ENCODE measurements at regions not wholly inside any gene's neighbourhood (a gene's known extent, or its start where the extent isn't known, plus 50 kb on each side); places are given as distances from the start of the nearest gene placed in this dataset.

- Histone ChIP-seq H3K36me3 (ENCODE audit: control insufficient read depth, low read length) (no peaks in the 10 kb centered on the region), H3K9me2 (replicated peaks; ENCODE audit: control insufficient read depth, low read length) (no peaks in the 10 kb centered on the region), H4K20me1 (ENCODE audit: control insufficient read depth, insufficient read depth, low read depth, low read length) (no peaks in the 10 kb centered on the region), H3F3A (ENCODE audit: control insufficient read depth, insufficient read depth) (no peaks in the 10 kb centered on the region), H3K4me2 (ENCODE audit: low read length) (no peak overlapping the region), H3K9me3 (ENCODE audit: control insufficient read depth, insufficient read depth, low read length) (no peaks in the 10 kb centered on the region), H3K27me3 (ENCODE audit: control insufficient read depth, low read length) (no peaks in the 10 kb centered on the region), H3K27ac (ENCODE audit: low read depth, low read length) (no peak overlapping the region), H3K4me3 (ENCODE audit: low read length) (no peak overlapping the region), H3K4me1 (ENCODE audit: control insufficient read depth, low read length) (no peaks in the 10 kb centered on the region), H3K79me2 (ENCODE audit: control insufficient read depth, low read length) (no peaks in the 10 kb centered on the region)
- TF ChIP-seq CTCF (IDR thresholded peaks at IDR 0.05; ENCODE audit: low read depth, low read length, poor library complexity, severe bottlenecking) (no peak), EZH2phosphoT487 (IDR thresholded peaks at IDR 0.05; ENCODE audit: borderline replicate concordance, low read length) (no peak)
These were observed 300.6 kb upstream of the LMCD1 start for GRCh38 chr3:8200996-8201395.

GRCh38 chr3:8201886-8202285 is 299.7 kb upstream of the LMCD1 start:
- Histone ChIP-seq H3K9me3 (ENCODE audit: control insufficient read depth, insufficient read depth, low read length) (no peaks in the 10 kb centered on the region), H3K79me2 (ENCODE audit: control insufficient read depth, low read length) (no peaks in the 10 kb centered on the region), H3F3A (ENCODE audit: control insufficient read depth, insufficient read depth) (no peaks in the 10 kb centered on the region), H3K4me1 (ENCODE audit: control insufficient read depth, low read length) (no peaks in the 10 kb centered on the region), H4K20me1 (ENCODE audit: control insufficient read depth, insufficient read depth, low read depth, low read length) (no peaks in the 10 kb centered on the region), H3K4me3 (ENCODE audit: low read length) (no peak overlapping the region), H3K4me2 (ENCODE audit: low read length) (no peak overlapping the region), H3K27ac (ENCODE audit: low read depth, low read length) (no peak overlapping the region), H3K36me3 (ENCODE audit: control insufficient read depth, low read length) (no peaks in the 10 kb centered on the region), H3K9me2 (replicated peaks; ENCODE audit: control insufficient read depth, low read length) (no peaks in the 10 kb centered on the region), H3K27me3 (ENCODE audit: control insufficient read depth, low read length) (no peaks in the 10 kb centered on the region)
- TF ChIP-seq CTCF (IDR thresholded peaks at IDR 0.05; ENCODE audit: low read depth, low read length, poor library complexity, severe bottlenecking) (no peak), EZH2phosphoT487 (IDR thresholded peaks at IDR 0.05; ENCODE audit: borderline replicate concordance, low read length) (no peak)

- Histone ChIP-seq H3K4me2 (ENCODE audit: low read length) (no peak overlapping the region), H3K36me3 (ENCODE audit: control insufficient read depth, low read length) (no peaks in the 10 kb centered on the region), H3K27ac (ENCODE audit: low read depth, low read length) (no peak overlapping the region), H4K20me1 (ENCODE audit: control insufficient read depth, insufficient read depth, low read depth, low read length) (no peaks in the 10 kb centered on the region), H3F3A (ENCODE audit: control insufficient read depth, insufficient read depth) (no peaks in the 10 kb centered on the region), H3K4me1 (ENCODE audit: control insufficient read depth, low read length) (no peaks in the 10 kb centered on the region), H3K27me3 (ENCODE audit: control insufficient read depth, low read length) (no peaks in the 10 kb centered on the region), H3K79me2 (ENCODE audit: control insufficient read depth, low read length) (no peaks in the 10 kb centered on the region), H3K4me3 (ENCODE audit: low read length) (no peak overlapping the region), H3K9me2 (replicated peaks; ENCODE audit: control insufficient read depth, low read length) (no peaks in the 10 kb centered on the region), H3K9me3 (ENCODE audit: control insufficient read depth, insufficient read depth, low read length) (no peaks in the 10 kb centered on the region)
- TF ChIP-seq EZH2phosphoT487 (IDR thresholded peaks at IDR 0.05; ENCODE audit: borderline replicate concordance, low read length) (no peak), CTCF (IDR thresholded peaks at IDR 0.05; ENCODE audit: low read depth, low read length, poor library complexity, severe bottlenecking) (no peak)
These were observed 297.3 kb upstream of the LMCD1 start for GRCh38 chr3:8204331-8204730.

All from DOHH2 (cell line).